Sigmoid colon (tissue), 4 donors: ENCODE measurements at regions not wholly inside any gene's neighbourhood (a gene's known extent, or its start where the extent isn't known, plus 50 kb on each side); places are given as distances from the start of the nearest gene placed in this dataset.

Experiments used
- POLR2AphosphoS5 ChIP-seq, 4 donors: sonication (generic); formaldehyde crosslinking; IDR thresholded peaks; one replicate each; pipeline ENCODE4 v1.6.1; 2017; ENCODE audit warnings: antibody characterized with exemption in 4 of 4
- TF ChIP-seq, protein P1 (sequence below), 4 experiments: fragments of 450-650 bp in 3 of 4; fragments of 200-600 bp in 1 of 4; IDR thresholded peaks; one replicate each; pipeline ENCODE4 v1.5.1; 2016 to 2019; ENCODE audit warnings: antibody characterized with exemption in 4 of 4, mild to moderate bottlenecking in 3 of 4, moderate library complexity in 2 of 4

DNA sequence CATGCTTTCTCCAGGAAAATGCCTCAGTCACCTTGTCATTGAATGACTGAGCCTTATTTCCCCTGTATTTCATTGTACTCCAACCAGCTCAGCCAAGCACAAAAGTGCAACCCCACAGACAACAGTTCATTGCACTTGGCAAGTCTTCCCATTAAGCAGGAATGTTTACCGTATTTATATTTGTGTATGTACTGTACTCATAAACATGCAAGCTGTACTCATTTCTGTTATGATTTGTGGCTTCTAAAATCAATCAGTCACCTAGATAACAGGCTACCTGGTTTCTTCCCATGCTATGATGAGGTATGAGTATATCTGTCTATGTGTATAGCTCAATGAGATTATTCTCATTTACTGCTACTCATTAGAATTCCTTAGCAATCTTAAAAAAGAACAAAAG lies 505.5 kb upstream of the FAM98A start:
- TF ChIP-seq, protein P1, sequence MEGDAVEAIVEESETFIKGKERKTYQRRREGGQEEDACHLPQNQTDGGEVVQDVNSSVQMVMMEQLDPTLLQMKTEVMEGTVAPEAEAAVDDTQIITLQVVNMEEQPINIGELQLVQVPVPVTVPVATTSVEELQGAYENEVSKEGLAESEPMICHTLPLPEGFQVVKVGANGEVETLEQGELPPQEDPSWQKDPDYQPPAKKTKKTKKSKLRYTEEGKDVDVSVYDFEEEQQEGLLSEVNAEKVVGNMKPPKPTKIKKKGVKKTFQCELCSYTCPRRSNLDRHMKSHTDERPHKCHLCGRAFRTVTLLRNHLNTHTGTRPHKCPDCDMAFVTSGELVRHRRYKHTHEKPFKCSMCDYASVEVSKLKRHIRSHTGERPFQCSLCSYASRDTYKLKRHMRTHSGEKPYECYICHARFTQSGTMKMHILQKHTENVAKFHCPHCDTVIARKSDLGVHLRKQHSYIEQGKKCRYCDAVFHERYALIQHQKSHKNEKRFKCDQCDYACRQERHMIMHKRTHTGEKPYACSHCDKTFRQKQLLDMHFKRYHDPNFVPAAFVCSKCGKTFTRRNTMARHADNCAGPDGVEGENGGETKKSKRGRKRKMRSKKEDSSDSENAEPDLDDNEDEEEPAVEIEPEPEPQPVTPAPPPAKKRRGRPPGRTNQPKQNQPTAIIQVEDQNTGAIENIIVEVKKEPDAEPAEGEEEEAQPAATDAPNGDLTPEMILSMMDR (IDR thresholded peaks at IDR 0.05) = no peak
- TF ChIP-seq POLR2AphosphoS5 (IDR thresholded peaks at IDR 0.05) = no peak
